ENCODE measurements at regions not wholly inside any gene's neighbourhood (a gene's known extent, or its start where the extent isn't known, plus 50 kb on each side); places are given as distances from the start of the nearest gene placed in this dataset.

DNA sequence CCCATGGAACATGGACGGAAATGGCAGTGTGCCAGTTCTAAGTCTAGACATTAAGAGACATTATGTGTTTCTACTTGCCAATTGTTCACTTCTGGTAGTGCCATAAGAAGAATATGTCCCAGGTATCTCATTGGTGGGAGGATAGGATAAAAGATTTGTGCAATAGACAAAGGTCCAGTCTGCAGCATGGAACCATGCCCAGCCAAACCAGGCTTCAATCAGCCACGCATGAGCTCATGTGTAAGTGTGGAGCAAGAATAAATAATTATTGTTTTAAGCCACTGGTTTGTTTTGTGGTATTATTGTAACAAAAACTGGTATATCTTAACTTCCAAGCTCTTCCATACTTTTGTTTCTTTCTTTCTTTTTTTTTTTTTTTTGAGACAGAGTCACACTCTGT, 153.6 kb upstream of the CTTNBP2 start:
- Histone ChIP-seq H3K4me1 (ENCODE audit: control extremely low read depth in 1 of 4, control insufficient read depth in 4 of 4, insufficient read depth in 4 of 4, low read length in 3 of 4) (no peaks in the 10 kb centered on the region), H3K27ac (ENCODE audit: insufficient read depth in 1 of 2, low read depth in 1 of 2, low read length in 2 of 2, poor library complexity in 1 of 2, severe bottlenecking in 2 of 2) (no peak overlapping the region), H3K4me3 (ENCODE audit: control insufficient read depth in 1 of 7, extremely low read depth in 1 of 7, insufficient read depth in 4 of 7, low read depth in 2 of 7, low read length in 6 of 7) (no peak overlapping the region), H3K36me3 (ENCODE audit: control insufficient read depth in 4 of 4, insufficient read depth in 4 of 4, low read length in 3 of 4) (no peaks in the 10 kb centered on the region), H3K9me3 (ENCODE audit: control extremely low read depth in 1 of 5, control insufficient read depth in 4 of 5, insufficient read depth in 2 of 5, low read depth in 1 of 5, low read length in 4 of 5) (no peaks in the 10 kb centered on the region), H3K27me3 (replicated peaks in 2 of 5; ENCODE audit: control insufficient read depth in 4 of 5, insufficient read depth in 5 of 5, low read length in 4 of 5) (no peaks in the 10 kb centered on the region)
- ChIA-PET CTCF (no interaction called here), POLR2A (no interaction called here)
- DNase-seq: no peak
- WGBS (ENCODE audit: insufficient coverage): 100% methylated on average over 1 of the region's 2 CpGs

DNA sequence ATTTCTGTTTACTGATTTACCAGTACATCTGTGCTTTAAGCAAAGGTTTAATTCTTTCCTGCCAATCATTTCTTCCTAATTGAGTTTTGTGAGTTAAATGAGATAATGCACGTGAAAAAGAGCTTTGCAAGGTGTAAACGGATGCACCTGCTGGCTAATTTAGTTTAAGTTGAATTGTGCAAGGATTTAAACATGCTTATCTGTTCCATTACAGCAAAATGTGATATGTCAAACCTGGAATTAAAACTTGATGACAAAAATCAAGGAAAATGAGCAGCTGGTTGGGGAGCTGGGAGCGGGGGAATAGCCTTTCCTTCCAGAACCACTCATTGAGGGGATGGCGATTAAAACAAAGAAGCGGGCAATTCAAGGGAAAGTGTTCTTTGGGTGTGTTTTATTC, 155.0 kb upstream of the CTTNBP2 start:
- Histone ChIP-seq H3K27me3 (replicated peaks in 2 of 5; ENCODE audit: control insufficient read depth in 4 of 5, insufficient read depth in 5 of 5, low read length in 4 of 5) (no peaks in the 10 kb centered on the region), H3K4me1 (ENCODE audit: control extremely low read depth in 1 of 4, control insufficient read depth in 4 of 4, insufficient read depth in 4 of 4, low read length in 3 of 4) (no peaks in the 10 kb centered on the region), H3K4me3 (ENCODE audit: control insufficient read depth in 1 of 7, extremely low read depth in 1 of 7, insufficient read depth in 4 of 7, low read depth in 2 of 7, low read length in 6 of 7) (no peak overlapping the region), H3K36me3 (ENCODE audit: control insufficient read depth in 4 of 4, insufficient read depth in 4 of 4, low read length in 3 of 4) (no peaks in the 10 kb centered on the region), H3K27ac (ENCODE audit: insufficient read depth in 1 of 2, low read depth in 1 of 2, low read length in 2 of 2, poor library complexity in 1 of 2, severe bottlenecking in 2 of 2) (no peak overlapping the region), H3K9me3 (ENCODE audit: control extremely low read depth in 1 of 5, control insufficient read depth in 4 of 5, insufficient read depth in 2 of 5, low read depth in 1 of 5, low read length in 4 of 5) (no peaks in the 10 kb centered on the region)
- no peak for DNase-seq
- WGBS (ENCODE audit: insufficient coverage): 90% methylated on average over 3 of the region's 5 CpGs
- CTCF ChIA-PET: interaction anchor here (0.5 kb wide), 1 partner anchor 573 kb away, joined by 3 read pairs; no protein-coding TSS in a partner anchor
- POLR2A ChIA-PET: no interaction called here

DNA sequence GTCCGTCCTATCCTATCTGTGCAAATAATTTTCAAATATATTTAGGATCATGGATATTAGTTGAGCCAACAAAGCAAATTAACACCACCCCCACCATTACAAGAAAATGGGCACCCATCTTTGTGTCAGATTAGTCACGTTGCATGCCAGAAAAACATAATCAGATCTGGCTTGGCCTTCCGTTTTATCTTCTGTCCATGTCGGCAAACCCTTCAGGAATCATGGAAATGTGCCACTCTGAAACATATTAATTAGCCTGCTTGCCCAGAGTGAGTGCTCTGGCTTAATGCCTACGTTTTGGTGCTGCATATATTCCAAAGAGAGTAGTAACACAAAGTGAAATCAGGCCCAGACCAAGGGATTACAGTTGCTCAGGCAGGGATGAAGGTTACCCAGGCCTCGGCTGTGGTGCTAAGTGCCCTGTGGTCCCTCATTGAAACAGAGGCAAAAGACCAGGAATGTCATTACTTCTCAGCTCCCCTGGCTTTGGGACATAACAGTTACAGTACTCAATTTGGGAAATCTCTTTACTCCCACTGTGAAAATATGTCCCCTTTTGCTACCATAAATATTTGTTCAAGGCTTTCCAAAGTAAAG, 154.0 kb upstream of the LSM8 start:
- Histone ChIP-seq H3K36me3 (ENCODE audit: control insufficient read depth in 4 of 4, insufficient read depth in 4 of 4, low read length in 3 of 4) (no peaks in the 10 kb centered on the region), H3K4me3 (ENCODE audit: control insufficient read depth in 1 of 7, extremely low read depth in 1 of 7, insufficient read depth in 4 of 7, low read depth in 2 of 7, low read length in 6 of 7) (no peak overlapping the region), H3K27ac (ENCODE audit: insufficient read depth in 1 of 2, low read depth in 1 of 2, low read length in 2 of 2, poor library complexity in 1 of 2, severe bottlenecking in 2 of 2) (no peak overlapping the region), H3K4me1 (ENCODE audit: control extremely low read depth in 1 of 4, control insufficient read depth in 4 of 4, insufficient read depth in 4 of 4, low read length in 3 of 4) (no peaks in the 10 kb centered on the region), H3K9me3 (ENCODE audit: control extremely low read depth in 1 of 5, control insufficient read depth in 4 of 5, insufficient read depth in 2 of 5, low read depth in 1 of 5, low read length in 4 of 5) (no peaks in the 10 kb centered on the region), H3K27me3 (replicated peaks in 2 of 5; ENCODE audit: control insufficient read depth in 4 of 5, insufficient read depth in 5 of 5, low read length in 4 of 5) (no peaks in the 10 kb centered on the region)
- no peak for DNase-seq
- POLR2A ChIA-PET: no interaction called here
- CTCF ChIA-PET: interaction anchor here (1.2 kb wide), 1 partner anchor 162 kb away, joined by 3 read pairs; no protein-coding TSS in a partner anchor
- WGBS (ENCODE audit: insufficient coverage): 94% methylated on average over 5 of the region's 6 CpGs

GRCh38 chr7:118033273-118033672, 150.7 kb upstream of the LSM8 start:
- Histone ChIP-seq H3K27ac (ENCODE audit: insufficient read depth in 1 of 2, low read depth in 1 of 2, low read length in 2 of 2, poor library complexity in 1 of 2, severe bottlenecking in 2 of 2) (no peak overlapping the region), H3K4me3 (ENCODE audit: control insufficient read depth in 1 of 7, extremely low read depth in 1 of 7, insufficient read depth in 4 of 7, low read depth in 2 of 7, low read length in 6 of 7) (no peak overlapping the region), H3K36me3 (ENCODE audit: control insufficient read depth in 4 of 4, insufficient read depth in 4 of 4, low read length in 3 of 4) (no peaks in the 10 kb centered on the region), H3K27me3 (replicated peaks in 2 of 5; ENCODE audit: control insufficient read depth in 4 of 5, insufficient read depth in 5 of 5, low read length in 4 of 5) (no peaks in the 10 kb centered on the region), H3K4me1 (ENCODE audit: control extremely low read depth in 1 of 4, control insufficient read depth in 4 of 4, insufficient read depth in 4 of 4, low read length in 3 of 4) (no peaks in the 10 kb centered on the region), H3K9me3 (ENCODE audit: control extremely low read depth in 1 of 5, control insufficient read depth in 4 of 5, insufficient read depth in 2 of 5, low read depth in 1 of 5, low read length in 4 of 5) (peaks cover 0 to 2% (median 0%) of the 10 kb centered on the region in 5 experiments)
- no CpG with 5 or more reads among the region's 1 CpG for WGBS (ENCODE audit: insufficient coverage)
- ChIA-PET POLR2A (no interaction called here), CTCF (no interaction called here)
- DNase-seq: no peak

- peaks cover 0 to 2% (median 0%) of the 10 kb centered on the region in 5 experiments for H3K9me3 ChIP-seq (ENCODE audit: control extremely low read depth in 1 of 5, control insufficient read depth in 4 of 5, insufficient read depth in 2 of 5, low read depth in 1 of 5, low read length in 4 of 5)
- POLR2A ChIA-PET: no interaction called here
- H3K27me3 ChIP-seq (replicated peaks in 2 of 5; ENCODE audit: control insufficient read depth in 4 of 5, insufficient read depth in 5 of 5, low read length in 4 of 5): no peaks in the 10 kb centered on the region
- peaks cover 0 to 12% (median 0%) of the 10 kb centered on the region in 4 experiments for H3K4me1 ChIP-seq (ENCODE audit: control extremely low read depth in 1 of 4, control insufficient read depth in 4 of 4, insufficient read depth in 4 of 4, low read length in 3 of 4)
- H3K27ac ChIP-seq (ENCODE audit: insufficient read depth in 1 of 2, low read depth in 1 of 2, low read length in 2 of 2, poor library complexity in 1 of 2, severe bottlenecking in 2 of 2): no peak overlapping the region
- CTCF ChIA-PET: no interaction called here
- no peak for DNase-seq
- H3K4me3 ChIP-seq (ENCODE audit: control insufficient read depth in 1 of 7, extremely low read depth in 1 of 7, insufficient read depth in 4 of 7, low read depth in 2 of 7, low read length in 6 of 7): no peak overlapping the region
- H3K36me3 ChIP-seq (ENCODE audit: control insufficient read depth in 4 of 4, insufficient read depth in 4 of 4, low read length in 3 of 4): no peaks in the 10 kb centered on the region
Measured at GRCh38 chr7:118039963-118040489, 143.9 kb upstream of the LSM8 start.

GRCh38 chr7:118040562-118040961, 143.4 kb upstream of the LSM8 start:
- no peaks in the 10 kb centered on the region for H3K27me3 ChIP-seq (replicated peaks in 2 of 5; ENCODE audit: control insufficient read depth in 4 of 5, insufficient read depth in 5 of 5, low read length in 4 of 5)
- no CpG with 5 or more reads among the region's 2 CpGs for WGBS (ENCODE audit: insufficient coverage)
- ChIA-PET CTCF (no interaction called here), POLR2A (no interaction called here)
- no peaks in the 10 kb centered on the region for H3K36me3 ChIP-seq (ENCODE audit: control insufficient read depth in 4 of 4, insufficient read depth in 4 of 4, low read length in 3 of 4)
- H3K9me3 ChIP-seq (ENCODE audit: control extremely low read depth in 1 of 5, control insufficient read depth in 4 of 5, insufficient read depth in 2 of 5, low read depth in 1 of 5, low read length in 4 of 5): peaks cover 0 to 2% (median 0%) of the 10 kb centered on the region in 5 experiments
- no peak overlapping the region for H3K27ac ChIP-seq (ENCODE audit: insufficient read depth in 1 of 2, low read depth in 1 of 2, low read length in 2 of 2, poor library complexity in 1 of 2, severe bottlenecking in 2 of 2)
- H3K4me1 ChIP-seq (ENCODE audit: control extremely low read depth in 1 of 4, control insufficient read depth in 4 of 4, insufficient read depth in 4 of 4, low read length in 3 of 4): peaks cover 0 to 12% (median 0%) of the 10 kb centered on the region in 4 experiments
- H3K4me3 ChIP-seq (ENCODE audit: control insufficient read depth in 1 of 7, extremely low read depth in 1 of 7, insufficient read depth in 4 of 7, low read depth in 2 of 7, low read length in 6 of 7): no peak overlapping the region
- DNase-seq: no peak

- DNase-seq: no peak
- ChIA-PET POLR2A (no interaction called here), CTCF (no interaction called here)
- H3K4me1 ChIP-seq (ENCODE audit: control extremely low read depth in 1 of 4, control insufficient read depth in 4 of 4, insufficient read depth in 4 of 4, low read length in 3 of 4): peaks cover 0 to 12% (median 0%) of the 10 kb centered on the region in 4 experiments
- H3K27me3 ChIP-seq (replicated peaks in 2 of 5; ENCODE audit: control insufficient read depth in 4 of 5, insufficient read depth in 5 of 5, low read length in 4 of 5): no peaks in the 10 kb centered on the region
- H3K27ac ChIP-seq (ENCODE audit: insufficient read depth in 1 of 2, low read depth in 1 of 2, low read length in 2 of 2, poor library complexity in 1 of 2, severe bottlenecking in 2 of 2): no peak overlapping the region
- no peaks in the 10 kb centered on the region for H3K36me3 ChIP-seq (ENCODE audit: control insufficient read depth in 4 of 4, insufficient read depth in 4 of 4, low read length in 3 of 4)
- WGBS (ENCODE audit: insufficient coverage): 80% methylated on average over 1 of the region's 3 CpGs
- H3K9me3 ChIP-seq (ENCODE audit: control extremely low read depth in 1 of 5, control insufficient read depth in 4 of 5, insufficient read depth in 2 of 5, low read depth in 1 of 5, low read length in 4 of 5): peaks cover 0 to 2% (median 0%) of the 10 kb centered on the region in 5 experiments
- H3K4me3 ChIP-seq (ENCODE audit: control insufficient read depth in 1 of 7, extremely low read depth in 1 of 7, insufficient read depth in 4 of 7, low read depth in 2 of 7, low read length in 6 of 7): no peak overlapping the region
Measured at GRCh38 chr7:118041251-118041878, 142.6 kb upstream of the LSM8 start.

Measured in common myeloid progenitor, CD34-positive (primary cell).